ENCODE measurements at regions not wholly inside any gene's neighbourhood (a gene's known extent, or its start where the extent isn't known, plus 50 kb on each side); places are given as distances from the start of the nearest gene placed in this dataset.

DNA sequence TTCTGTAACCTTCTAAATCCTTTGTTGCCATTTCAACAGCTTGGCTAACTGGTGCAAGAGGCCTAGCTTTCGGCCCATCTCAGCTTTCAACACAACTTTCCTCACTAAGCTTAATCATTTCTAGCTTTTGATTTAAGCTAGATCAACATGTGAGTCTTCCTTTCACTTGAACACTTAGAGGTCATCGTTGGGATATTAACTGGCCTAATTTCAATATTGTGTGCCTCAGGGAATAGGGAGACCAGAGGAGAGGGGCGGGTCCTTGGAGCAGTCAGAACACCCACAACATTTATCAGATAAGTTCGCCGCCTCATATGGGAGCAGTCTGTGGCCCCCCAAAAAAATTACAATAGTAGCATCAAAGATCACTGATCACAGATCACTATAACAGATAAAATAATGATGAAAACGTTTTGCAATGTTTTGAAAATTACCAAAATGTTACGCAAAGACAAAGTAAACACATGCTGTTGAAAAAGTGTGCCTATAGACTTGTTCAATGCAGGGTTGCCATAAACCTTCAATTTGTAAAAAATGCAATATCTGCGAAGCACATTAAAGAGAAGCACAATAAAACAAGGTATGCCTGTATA, 66.8 kb upstream of the PCSK1 start:
- Histone ChIP-seq H3K9me3 (ENCODE audit: insufficient read depth, low read depth, low read length) (no peaks in the 10 kb centered on the region), H4K20me1 (ENCODE audit: insufficient read depth, low read length, poor library complexity, severe bottlenecking) (no peaks in the 10 kb centered on the region), H3K4me2 (ENCODE audit: low read depth, low read length, poor library complexity, severe bottlenecking) (no peak overlapping the region), H3K4me3 (ENCODE audit: low read length, poor library complexity, severe bottlenecking) (no peak overlapping the region), H3K9ac (ENCODE audit: low read depth, low read length, poor library complexity, severe bottlenecking) (no peak overlapping the region), H3K4me1 (ENCODE audit: insufficient read depth, low read length, poor library complexity, severe bottlenecking) (no peaks in the 10 kb centered on the region), H2AFZ (ENCODE audit: low read length) (no peak overlapping the region), H3K9me2 (replicated peaks; ENCODE audit: low read depth, low read length) (no peaks in the 10 kb centered on the region), H3K27me3 (ENCODE audit: insufficient read depth, low read length, poor library complexity, severe bottlenecking) (no peaks in the 10 kb centered on the region), H3F3A (ENCODE audit: low read depth) (no peaks in the 10 kb centered on the region), H3K79me2 (ENCODE audit: insufficient read depth, low read length) (no peaks in the 10 kb centered on the region), H3K36me3 (ENCODE audit: insufficient read depth, low read length) (no peaks in the 10 kb centered on the region)
- TF ChIP-seq, protein P1, sequence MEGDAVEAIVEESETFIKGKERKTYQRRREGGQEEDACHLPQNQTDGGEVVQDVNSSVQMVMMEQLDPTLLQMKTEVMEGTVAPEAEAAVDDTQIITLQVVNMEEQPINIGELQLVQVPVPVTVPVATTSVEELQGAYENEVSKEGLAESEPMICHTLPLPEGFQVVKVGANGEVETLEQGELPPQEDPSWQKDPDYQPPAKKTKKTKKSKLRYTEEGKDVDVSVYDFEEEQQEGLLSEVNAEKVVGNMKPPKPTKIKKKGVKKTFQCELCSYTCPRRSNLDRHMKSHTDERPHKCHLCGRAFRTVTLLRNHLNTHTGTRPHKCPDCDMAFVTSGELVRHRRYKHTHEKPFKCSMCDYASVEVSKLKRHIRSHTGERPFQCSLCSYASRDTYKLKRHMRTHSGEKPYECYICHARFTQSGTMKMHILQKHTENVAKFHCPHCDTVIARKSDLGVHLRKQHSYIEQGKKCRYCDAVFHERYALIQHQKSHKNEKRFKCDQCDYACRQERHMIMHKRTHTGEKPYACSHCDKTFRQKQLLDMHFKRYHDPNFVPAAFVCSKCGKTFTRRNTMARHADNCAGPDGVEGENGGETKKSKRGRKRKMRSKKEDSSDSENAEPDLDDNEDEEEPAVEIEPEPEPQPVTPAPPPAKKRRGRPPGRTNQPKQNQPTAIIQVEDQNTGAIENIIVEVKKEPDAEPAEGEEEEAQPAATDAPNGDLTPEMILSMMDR (conservative IDR thresholded peaks at IDR 0.05; ENCODE audit: low read length), result no peak
- no peak for TF ChIP-seq EZH2phosphoT487 (IDR thresholded peaks at IDR 0.05; ENCODE audit: borderline replicate concordance)

DNA sequence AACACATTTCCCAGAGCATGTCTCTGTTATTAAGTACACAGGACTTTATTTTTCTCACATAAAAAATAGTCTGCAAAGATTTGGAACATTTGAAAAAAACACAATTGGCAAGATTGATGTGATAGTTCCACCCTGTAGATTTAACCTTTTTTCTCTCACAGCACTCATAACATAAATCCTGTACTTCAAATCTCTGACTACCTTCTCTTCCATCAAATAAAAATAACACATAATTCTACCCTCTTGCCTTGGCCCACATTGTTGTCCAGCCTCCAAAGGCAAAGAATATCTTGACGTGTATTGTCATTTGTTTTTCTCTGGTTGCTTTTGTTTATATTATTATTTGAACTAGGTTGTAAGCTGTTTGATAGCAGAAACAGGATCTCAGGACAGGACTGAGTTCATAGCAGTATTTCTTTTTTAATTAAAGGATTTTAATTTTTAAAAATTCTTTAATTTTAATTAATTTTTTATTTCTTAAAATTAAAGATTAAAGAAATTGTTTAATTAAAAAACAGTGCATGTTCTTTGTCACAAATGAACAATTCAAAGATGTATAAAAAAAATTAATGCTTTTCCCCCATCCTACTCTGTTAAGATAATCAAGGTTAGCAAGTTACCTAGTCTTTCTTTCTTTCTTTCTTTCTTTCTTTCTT, 69.1 kb upstream of the PCSK1 start:
- TF ChIP-seq EZH2phosphoT487 (IDR thresholded peaks at IDR 0.05; ENCODE audit: borderline replicate concordance), result no peak
- TF ChIP-seq, protein P1 (conservative IDR thresholded peaks at IDR 0.05; ENCODE audit: low read length), result no peak
- no peak overlapping the region for H3K4me3 ChIP-seq (ENCODE audit: low read length, poor library complexity, severe bottlenecking)
- H3K9me3 ChIP-seq (ENCODE audit: insufficient read depth, low read depth, low read length), result no peaks in the 10 kb centered on the region
- H2AFZ ChIP-seq (ENCODE audit: low read length), result no peak overlapping the region
- no peaks in the 10 kb centered on the region for H3K27me3 ChIP-seq (ENCODE audit: insufficient read depth, low read length, poor library complexity, severe bottlenecking)
- no peaks in the 10 kb centered on the region for H3K79me2 ChIP-seq (ENCODE audit: insufficient read depth, low read length)
- H3K36me3 ChIP-seq (ENCODE audit: insufficient read depth, low read length), result no peaks in the 10 kb centered on the region
- H3K4me1 ChIP-seq (ENCODE audit: insufficient read depth, low read length, poor library complexity, severe bottlenecking), result no peaks in the 10 kb centered on the region
- no peak overlapping the region for H3K4me2 ChIP-seq (ENCODE audit: low read depth, low read length, poor library complexity, severe bottlenecking)
- H3K9ac ChIP-seq (ENCODE audit: low read depth, low read length, poor library complexity, severe bottlenecking), result no peak overlapping the region
- no peaks in the 10 kb centered on the region for H3K9me2 ChIP-seq (replicated peaks; ENCODE audit: low read depth, low read length)
- H4K20me1 ChIP-seq (ENCODE audit: insufficient read depth, low read length, poor library complexity, severe bottlenecking), result no peaks in the 10 kb centered on the region
- no peaks in the 10 kb centered on the region for H3F3A ChIP-seq (ENCODE audit: low read depth)

DNA sequence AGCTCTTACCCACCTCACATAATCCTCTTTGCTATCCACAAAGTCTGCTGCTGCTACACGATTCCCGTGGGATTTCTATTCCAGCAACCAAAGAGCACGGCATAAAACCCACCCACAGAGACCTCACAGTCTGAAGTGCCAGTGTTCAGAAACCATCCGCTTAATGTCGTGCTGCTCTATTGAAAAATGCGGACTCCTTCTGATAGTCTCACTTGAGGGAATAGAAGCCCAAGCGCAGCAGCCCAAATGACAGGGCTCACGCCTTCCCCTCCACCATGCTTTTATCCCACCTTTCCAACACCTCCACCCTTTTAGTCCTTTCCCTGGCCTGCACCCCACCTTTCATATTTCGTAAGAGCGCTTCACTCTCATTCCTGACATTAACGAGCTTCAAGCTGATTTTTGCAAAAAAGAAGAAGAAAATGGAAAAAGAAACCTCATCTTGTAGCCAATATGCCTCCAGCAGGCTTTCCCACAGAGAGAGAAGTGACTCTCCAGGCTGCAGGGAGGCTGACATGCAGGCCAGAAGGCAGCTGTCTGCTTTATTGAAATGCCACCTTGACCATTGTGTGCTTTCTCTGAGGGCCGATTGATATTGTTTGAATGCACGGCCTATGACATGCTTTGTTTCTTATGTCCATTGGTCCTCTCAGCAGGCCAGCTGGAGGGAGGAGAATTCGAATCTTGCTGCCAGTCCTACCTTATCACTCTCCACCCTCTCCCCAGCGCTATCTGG, 70.6 kb upstream of the PCSK1 start:
- Histone ChIP-seq H2AFZ (ENCODE audit: low read length) (no peak overlapping the region), H3K9me3 (ENCODE audit: insufficient read depth, low read depth, low read length) (no peaks in the 10 kb centered on the region), H3K79me2 (ENCODE audit: insufficient read depth, low read length) (no peaks in the 10 kb centered on the region), H3K36me3 (ENCODE audit: insufficient read depth, low read length) (no peaks in the 10 kb centered on the region), H3F3A (ENCODE audit: low read depth) (no peaks in the 10 kb centered on the region), H4K20me1 (ENCODE audit: insufficient read depth, low read length, poor library complexity, severe bottlenecking) (no peaks in the 10 kb centered on the region), H3K9me2 (replicated peaks; ENCODE audit: low read depth, low read length) (no peaks in the 10 kb centered on the region), H3K9ac (ENCODE audit: low read depth, low read length, poor library complexity, severe bottlenecking) (no peak overlapping the region), H3K4me3 (ENCODE audit: low read length, poor library complexity, severe bottlenecking) (no peak overlapping the region), H3K27me3 (ENCODE audit: insufficient read depth, low read length, poor library complexity, severe bottlenecking) (no peaks in the 10 kb centered on the region), H3K4me2 (ENCODE audit: low read depth, low read length, poor library complexity, severe bottlenecking) (no peak overlapping the region), H3K4me1 (ENCODE audit: insufficient read depth, low read length, poor library complexity, severe bottlenecking) (no peaks in the 10 kb centered on the region)
- TF ChIP-seq EZH2phosphoT487 (IDR thresholded peaks at IDR 0.05; ENCODE audit: borderline replicate concordance), result no peak
- TF ChIP-seq, protein P1 (conservative IDR thresholded peaks at IDR 0.05; ENCODE audit: low read length), result no peak

Data from Loucy (cell line).